Liver (tissue), 2 donors: ENCODE measurements at regions not wholly inside any gene's neighbourhood (a gene's known extent, or its start where the extent isn't known, plus 50 kb on each side); places are given as distances from the start of the nearest gene placed in this dataset.

ENCODE experiments used
- CTCF ChIP-seq: fragments of 150-350 bp; IDR thresholded peaks from 2 replicates; pipeline ENCODE4 v1.5.1; 2017; ENCODE audit warnings: improper control_type of control experiment, low read depth, low read length; ENCODE audit not compliant: missing input control
- MAX ChIP-seq: IDR thresholded peaks from 2 replicates; pipeline ENCODE4 v1.6.1; 2016; ENCODE audit warnings: antibody characterized with exemption
- REST ChIP-seq: IDR thresholded peaks from 2 replicates; pipeline ENCODE4 v1.6.1; 2016; ENCODE audit warnings: antibody characterized with exemption, mild to moderate bottlenecking
- YY1 ChIP-seq: IDR thresholded peaks from 2 replicates; pipeline ENCODE4 v1.6.1; 2016; ENCODE audit warnings: antibody characterized with exemption, mild to moderate bottlenecking
- donor health status: healthy.

- TF ChIP-seq CTCF: no peak
- no peak for TF ChIP-seq MAX
- TF ChIP-seq YY1: no peak
- TF ChIP-seq REST: no peak
Measured at GRCh38 chr11:38130976-38131375, 1532.9 kb upstream of the RAG2 start.
